Panc1 (cell line): ENCODE measurements at regions not wholly inside any gene's neighbourhood (a gene's known extent, or its start where the extent isn't known, plus 50 kb on each side); places are given as distances from the start of the nearest gene placed in this dataset.

Experiments used
- CTCF ChIP-seq: fragments of 450-650 bp; IDR thresholded peaks from 2 replicates; pipeline ENCODE4 v1.5.1; 2017; ENCODE audit warnings: mild to moderate bottlenecking
- POLR2AphosphoS5 ChIP-seq: IDR thresholded peaks from 2 replicates; pipeline ENCODE4 v1.6.1; 2012; ENCODE audit warnings: mild to moderate bottlenecking, low read depth, low read length, moderate library complexity
- REST ChIP-seq, 2 experiments: IDR thresholded peaks; 2 replicates each; pipeline ENCODE4 v1.6.1; 2011 to 2012; ENCODE audit warnings: low read depth in 2 of 2, control low read depth in 1 of 2, low read length in 1 of 2, mild to moderate bottlenecking in 1 of 2, moderate library complexity in 1 of 2; ENCODE audit not compliant: insufficient read depth in 1 of 2

- TF ChIP-seq CTCF (no peak), POLR2AphosphoS5 (no peak), REST (IDR thresholded peaks at IDR 0.05; ENCODE audit: insufficient read depth in 1 of 2, low read depth in 2 of 2, low read length in 1 of 2) (no peak)
Measured at GRCh38 chr13:34822650-34823049, 119.4 kb upstream of the NBEA start.
